ENCODE measurements at regions not wholly inside any gene's neighbourhood (a gene's known extent, or its start where the extent isn't known, plus 50 kb on each side); places are given as distances from the start of the nearest gene placed in this dataset.

GRCh38 chr9:117625154-117625553, 79.0 kb upstream of the TLR4 start:
- no peak for TF ChIP-seq SMC3 (IDR thresholded peaks at IDR 0.05; ENCODE audit: borderline replicate concordance, low read length)
- TF ChIP-seq PML (IDR thresholded peaks at IDR 0.05; ENCODE audit: low read length) = no peak
- TF ChIP-seq ASH2L (IDR thresholded peaks at IDR 0.05; ENCODE audit: borderline replicate concordance, low read depth) = no peak
- TF ChIP-seq KLF5 (IDR thresholded peaks at IDR 0.05; ENCODE audit: partially characterized antibody) = no peak
- no peak for TF ChIP-seq PAX8 (IDR thresholded peaks at IDR 0.05)
- no peak for TF ChIP-seq RB1 (IDR thresholded peaks at IDR 0.05; ENCODE audit: borderline replicate concordance)
- no peak for TF ChIP-seq RFX5 (IDR thresholded peaks at IDR 0.05; ENCODE audit: low read depth, low read length)
- 15% methylated on average over 1 of the region's 1 CpG for WGBS (ENCODE audit: insufficient coverage, insufficient replicate concordance, low lambda C conversion rate, missing lambda C conversion rate)
- Histone ChIP-seq H3K27me3 (replicated peaks in 1 of 2; ENCODE audit: control insufficient read depth in 2 of 2, insufficient read depth in 2 of 2, low read length in 1 of 2) (no peaks in the 10 kb centered on the region), H3K36me3 (ENCODE audit: control insufficient read depth in 2 of 2, insufficient read depth in 2 of 2, low read length in 1 of 2) (no peaks in the 10 kb centered on the region), H3K4me2 (ENCODE audit: control insufficient read depth, insufficient read depth) (no peak overlapping the region), H3K4me3 (no peak overlapping the region), H3K9me3 (replicated peaks; ENCODE audit: control insufficient read depth, insufficient read depth, low read length) (no peaks in the 10 kb centered on the region; the same call in 2 of the 3 replicates), H2AFZ (ENCODE audit: control insufficient read depth, low read depth, low read length) (no peak overlapping the region), H3K9ac (ENCODE audit: control insufficient read depth, insufficient read depth, low read length) (no peak overlapping the region), H3K79me2 (ENCODE audit: control insufficient read depth, insufficient read depth, low read length) (no peaks in the 10 kb centered on the region), H4K20me1 (ENCODE audit: control insufficient read depth, insufficient read depth) (no peaks in the 10 kb centered on the region), H3K27ac (ENCODE audit: control insufficient read depth, insufficient read depth) (no peak overlapping the region), H3K4me1 (ENCODE audit: control insufficient read depth, insufficient read depth, low read length) (no peaks in the 10 kb centered on the region)
- ChIA-PET RAD21 (ENCODE audit: unreplicated experiment) (no interaction called here), SMC1A (ENCODE audit: uncharacterized antibody, unreplicated experiment) (no interaction called here), CTCF (no interaction called here), POLR2A (no interaction called here)
- in situ Hi-C loops (cut with MboI) = no loop called here
- ATAC-seq (no peak), DNase-seq (ENCODE audit: low read depth, low spot score) (no peak), FAIRE-seq (no peak)
- intact Hi-C loops (cut with micrococcal nuclease; ENCODE audit: unreplicated experiment) = no loop called here
- BruUV-seq (replicated peaks) = no TSS peak

GRCh38 chr9:117624106-117624505, 80.1 kb upstream of the TLR4 start:
- Histone ChIP-seq H3K27me3 (replicated peaks in 1 of 2; ENCODE audit: control insufficient read depth in 2 of 2, insufficient read depth in 2 of 2, low read length in 1 of 2) (no peaks in the 10 kb centered on the region), H3K4me2 (ENCODE audit: control insufficient read depth, insufficient read depth) (no peak overlapping the region), H3K4me1 (ENCODE audit: control insufficient read depth, insufficient read depth, low read length) (no peaks in the 10 kb centered on the region), H3K79me2 (ENCODE audit: control insufficient read depth, insufficient read depth, low read length) (no peaks in the 10 kb centered on the region), H4K20me1 (ENCODE audit: control insufficient read depth, insufficient read depth) (no peaks in the 10 kb centered on the region), H2AFZ (ENCODE audit: control insufficient read depth, low read depth, low read length) (no peak overlapping the region), H3K27ac (ENCODE audit: control insufficient read depth, insufficient read depth) (no peak overlapping the region), H3K4me3 (no peak overlapping the region), H3K9me3 (replicated peaks; ENCODE audit: control insufficient read depth, insufficient read depth, low read length) (no peaks in the 10 kb centered on the region; the same call in 2 of the 3 replicates), H3K36me3 (ENCODE audit: control insufficient read depth in 2 of 2, insufficient read depth in 2 of 2, low read length in 1 of 2) (no peaks in the 10 kb centered on the region), H3K9ac (ENCODE audit: control insufficient read depth, insufficient read depth, low read length) (no peak overlapping the region)
- intact Hi-C loops (cut with micrococcal nuclease; ENCODE audit: unreplicated experiment) = no loop called here
- SMC1A ChIA-PET (ENCODE audit: uncharacterized antibody, unreplicated experiment) = no interaction called here
- ATAC-seq = no peak
- POLR2A ChIA-PET = no interaction called here
- WGBS (ENCODE audit: insufficient coverage, insufficient replicate concordance, low lambda C conversion rate, missing lambda C conversion rate) = 2% methylated on average over 3 of the region's 3 CpGs
- CTCF ChIA-PET = no interaction called here
- no peak for FAIRE-seq
- RAD21 ChIA-PET (ENCODE audit: unreplicated experiment) = no interaction called here
- DNase-seq (ENCODE audit: low read depth, low spot score) = no peak
- in situ Hi-C loops (cut with MboI) = no loop called here
- BruUV-seq (replicated peaks) = no TSS peak
- no peak for TF ChIP-seq RAD21 (IDR thresholded peaks at IDR 0.05; ENCODE audit: insufficient read depth, low read depth, low read length)
- no peak for TF ChIP-seq CBX5 (IDR thresholded peaks at IDR 0.05; ENCODE audit: low read depth)
- no peak for TF ChIP-seq BRCA1 (IDR thresholded peaks at IDR 0.05; ENCODE audit: low read depth, low read length)
- TF ChIP-seq BHLHE40 (IDR thresholded peaks at IDR 0.05; ENCODE audit: borderline replicate concordance in 1 of 2, low read depth in 2 of 2, low read length in 1 of 2) = no peak
- TF ChIP-seq PRDM15 (CRISPR knock-in tag; IDR thresholded peaks at IDR 0.05) = no peak
- no peak for TF ChIP-seq MTA3 (IDR thresholded peaks at IDR 0.05; ENCODE audit: borderline replicate concordance, low read length)
- TF ChIP-seq PAX5 (IDR thresholded peaks at IDR 0.05; ENCODE audit: borderline replicate concordance, low read depth, low read length) = no peak
- no peak for TF ChIP-seq BMI1 (IDR thresholded peaks at IDR 0.05; ENCODE audit: borderline replicate concordance)
- TF ChIP-seq ZNF622 (IDR thresholded peaks at IDR 0.05) = no peak
- TF ChIP-seq CHD4 (IDR thresholded peaks at IDR 0.05) = no peak
